ENCODE measurements at regions not wholly inside any gene's neighbourhood (a gene's known extent, or its start where the extent isn't known, plus 50 kb on each side); places are given as distances from the start of the nearest gene placed in this dataset.

GRCh38 chr2:223526106-223526505 lies 76.1 kb downstream of the SCG2 start:
- peaks cover 0 to 5% of the 10 kb centered on the region in 2 experiments for H3K9me3 ChIP-seq (ENCODE audit: control insufficient read depth in 1 of 2, insufficient read depth in 1 of 2, low read length in 2 of 2)
- Mint-ChIP-seq H3K36me3 (ENCODE audit: low read depth) (no peaks in the 10 kb centered on the region), H3K27ac (no peak overlapping the region), H3K9me3 (peaks cover 1% of the 10 kb centered on the region), H3K4me3 (no peak overlapping the region), H3K4me1 (ENCODE audit: low read depth) (no peaks in the 10 kb centered on the region), H3K27me3 (no peaks in the 10 kb centered on the region)
- H3K4me3 ChIP-seq (ENCODE audit: low read length): no peak overlapping the region
- no peak for TF ChIP-seq CTCF (IDR thresholded peaks at IDR 0.05)
- no peak overlapping the region for H3K27ac ChIP-seq (ENCODE audit: low read depth in 1 of 2, low read length in 2 of 2)
- ChIA-PET CTCF (no interaction called here), POLR2A (no interaction called here)
- H3K4me1 ChIP-seq (ENCODE audit: insufficient read depth, low read length): no peaks in the 10 kb centered on the region
- DNase-seq (no peak), ATAC-seq (ENCODE audit: poor library complexity) (no peak)
- intact Hi-C loops (cut with DNase I, micrococcal nuclease): no loop called here
- H3K36me3 ChIP-seq (ENCODE audit: insufficient read depth, low read length): no peaks in the 10 kb centered on the region
- H3K27me3 ChIP-seq (ENCODE audit: control insufficient read depth in 1 of 2, insufficient read depth in 2 of 2, low read length in 2 of 2): no peaks in the 10 kb centered on the region

GRCh38 chr2:223528036-223528435 lies 74.1 kb downstream of the SCG2 start:
- Mint-ChIP-seq H3K36me3 (ENCODE audit: low read depth) (no peaks in the 10 kb centered on the region), H3K27ac (no peak overlapping the region), H3K27me3 (no peaks in the 10 kb centered on the region), H3K4me1 (ENCODE audit: low read depth) (no peaks in the 10 kb centered on the region), H3K9me3 (peaks cover 1% of the 10 kb centered on the region), H3K4me3 (no peak overlapping the region)
- DNase-seq: no peak
- Histone ChIP-seq H3K4me1 (ENCODE audit: insufficient read depth, low read length) (no peaks in the 10 kb centered on the region), H3K27me3 (ENCODE audit: control insufficient read depth in 1 of 2, insufficient read depth in 2 of 2, low read length in 2 of 2) (no peaks in the 10 kb centered on the region), H3K4me3 (ENCODE audit: low read length) (no peak overlapping the region), H3K27ac (ENCODE audit: low read depth in 1 of 2, low read length in 2 of 2) (no peak overlapping the region), H3K36me3 (ENCODE audit: insufficient read depth, low read length) (no peaks in the 10 kb centered on the region), H3K9me3 (ENCODE audit: control insufficient read depth in 1 of 2, insufficient read depth in 1 of 2, low read length in 2 of 2) (peaks cover 0 to 5% of the 10 kb centered on the region in 2 experiments)
- intact Hi-C loops (cut with DNase I, micrococcal nuclease): no loop called here
- ATAC-seq (ENCODE audit: poor library complexity): no peak
- CTCF ChIA-PET: no interaction called here
- POLR2A ChIA-PET: no interaction called here
- TF ChIP-seq CTCF (IDR thresholded peaks at IDR 0.05): no peak

DNA sequence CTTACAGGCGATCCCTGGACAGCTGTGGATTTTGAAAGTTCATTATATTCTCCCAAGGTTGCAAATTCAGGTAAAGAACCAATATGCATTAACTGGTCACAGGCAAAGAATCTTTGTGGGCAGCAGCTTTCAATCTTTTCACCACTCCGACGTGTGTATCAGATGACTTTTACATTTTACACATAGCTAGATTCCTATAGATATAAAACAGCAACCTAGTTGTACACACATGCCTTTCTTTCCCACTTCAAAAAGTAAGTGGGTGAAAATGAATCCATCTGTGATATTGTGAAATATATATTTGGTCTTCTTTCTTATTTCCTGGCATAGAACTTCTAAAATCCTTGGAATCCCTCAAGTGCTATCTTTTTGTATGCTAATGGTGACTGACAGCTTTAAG lies 72.5 kb downstream of the SCG2 start:
- ATAC-seq (ENCODE audit: poor library complexity): no peak
- Mint-ChIP-seq H3K36me3 (ENCODE audit: low read depth) (no peaks in the 10 kb centered on the region), H3K4me3 (no peak overlapping the region), H3K27ac (no peak overlapping the region), H3K27me3 (no peaks in the 10 kb centered on the region), H3K9me3 (peaks cover 1% of the 10 kb centered on the region), H3K4me1 (ENCODE audit: low read depth) (no peaks in the 10 kb centered on the region)
- H3K27ac ChIP-seq (ENCODE audit: low read depth in 1 of 2, low read length in 2 of 2): no peak overlapping the region
- peaks cover 0 to 5% of the 10 kb centered on the region in 2 experiments for H3K9me3 ChIP-seq (ENCODE audit: control insufficient read depth in 1 of 2, insufficient read depth in 1 of 2, low read length in 2 of 2)
- POLR2A ChIA-PET: no interaction called here
- H3K4me3 ChIP-seq (ENCODE audit: low read length): no peak overlapping the region
- DNase-seq: no peak
- CTCF ChIA-PET: no interaction called here
- H3K27me3 ChIP-seq (ENCODE audit: control insufficient read depth in 1 of 2, insufficient read depth in 2 of 2, low read length in 2 of 2): no peaks in the 10 kb centered on the region
- intact Hi-C loops (cut with DNase I, micrococcal nuclease): no loop called here
- H3K4me1 ChIP-seq (ENCODE audit: insufficient read depth, low read length): no peaks in the 10 kb centered on the region
- no peaks in the 10 kb centered on the region for H3K36me3 ChIP-seq (ENCODE audit: insufficient read depth, low read length)
- TF ChIP-seq CTCF (IDR thresholded peaks at IDR 0.05): no peak

All from CD4-positive, alpha-beta T cell (primary cell).